ENCODE measurements at regions not wholly inside any gene's neighbourhood (a gene's known extent, or its start where the extent isn't known, plus 50 kb on each side); places are given as distances from the start of the nearest gene placed in this dataset.
"Not testable (repeated sequence)": the region's sequence is repeated elsewhere in the genome, so short reads cannot be mapped to it uniquely, and the experiment has no call there.

DNA sequence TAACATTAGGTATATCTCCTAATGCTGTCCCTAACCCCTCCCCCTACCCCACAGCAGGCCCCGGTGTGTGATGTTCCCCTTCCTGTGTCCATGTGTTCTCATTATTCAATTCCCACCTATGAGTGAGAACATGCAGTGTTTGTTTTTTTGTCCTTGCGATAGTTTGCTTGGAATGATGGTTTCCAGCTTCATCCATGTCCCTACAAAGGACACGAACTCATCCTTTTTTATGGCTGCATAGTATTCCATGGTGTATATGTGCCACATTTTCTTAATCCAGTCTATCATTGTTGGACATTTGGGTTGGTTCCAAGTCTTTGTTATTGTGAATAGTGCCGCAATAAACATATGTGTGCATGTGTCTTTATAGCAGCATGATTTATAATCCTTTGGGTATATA, 164.5 kb downstream of the RPLP1 start:
- TF ChIP-seq, protein P1, sequence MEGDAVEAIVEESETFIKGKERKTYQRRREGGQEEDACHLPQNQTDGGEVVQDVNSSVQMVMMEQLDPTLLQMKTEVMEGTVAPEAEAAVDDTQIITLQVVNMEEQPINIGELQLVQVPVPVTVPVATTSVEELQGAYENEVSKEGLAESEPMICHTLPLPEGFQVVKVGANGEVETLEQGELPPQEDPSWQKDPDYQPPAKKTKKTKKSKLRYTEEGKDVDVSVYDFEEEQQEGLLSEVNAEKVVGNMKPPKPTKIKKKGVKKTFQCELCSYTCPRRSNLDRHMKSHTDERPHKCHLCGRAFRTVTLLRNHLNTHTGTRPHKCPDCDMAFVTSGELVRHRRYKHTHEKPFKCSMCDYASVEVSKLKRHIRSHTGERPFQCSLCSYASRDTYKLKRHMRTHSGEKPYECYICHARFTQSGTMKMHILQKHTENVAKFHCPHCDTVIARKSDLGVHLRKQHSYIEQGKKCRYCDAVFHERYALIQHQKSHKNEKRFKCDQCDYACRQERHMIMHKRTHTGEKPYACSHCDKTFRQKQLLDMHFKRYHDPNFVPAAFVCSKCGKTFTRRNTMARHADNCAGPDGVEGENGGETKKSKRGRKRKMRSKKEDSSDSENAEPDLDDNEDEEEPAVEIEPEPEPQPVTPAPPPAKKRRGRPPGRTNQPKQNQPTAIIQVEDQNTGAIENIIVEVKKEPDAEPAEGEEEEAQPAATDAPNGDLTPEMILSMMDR (IDR thresholded peaks at IDR 0.05; ENCODE audit: low read length) = not testable (repeated sequence)
- TF ChIP-seq EZH2 (IDR thresholded peaks at IDR 0.05; ENCODE audit: borderline replicate concordance, low read length) = not testable (repeated sequence)
